HG02943 (cell line): ENCODE measurements at regions not wholly inside any gene's neighbourhood (a gene's known extent, or its start where the extent isn't known, plus 50 kb on each side); places are given as distances from the start of the nearest gene placed in this dataset.

ENCODE experiments used
- ATAC-seq: cut with Tn5 transposase; IDR thresholded peaks from one replicate; pipeline ENCODE4 v1.9.1; 2021; ENCODE audit warnings: mild to moderate bottlenecking, low read depth, moderate library complexity; ENCODE audit not compliant: unreplicated experiment

DNA sequence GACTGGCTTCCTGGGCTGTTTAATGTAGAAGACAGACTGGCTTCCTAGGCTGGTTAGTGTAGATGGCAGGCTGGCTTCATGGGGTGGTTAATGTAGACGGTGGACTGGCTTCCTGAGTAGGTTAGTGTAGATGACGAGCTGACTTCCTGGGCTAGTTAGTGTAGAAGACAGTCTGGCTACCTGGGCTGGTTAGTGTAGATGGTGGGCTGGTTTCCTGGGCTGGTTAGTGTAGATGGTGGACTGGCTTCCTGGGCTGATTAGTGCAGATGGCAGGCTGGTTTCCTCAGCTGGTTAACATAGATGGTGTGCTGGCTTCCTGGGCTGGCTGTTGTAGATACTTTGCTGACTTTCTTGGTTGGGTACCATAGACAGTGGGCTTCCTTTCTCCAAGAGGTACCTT is 122.9 kb upstream of the PPP2R2D start:
- no peak for ATAC-seq

DNA sequence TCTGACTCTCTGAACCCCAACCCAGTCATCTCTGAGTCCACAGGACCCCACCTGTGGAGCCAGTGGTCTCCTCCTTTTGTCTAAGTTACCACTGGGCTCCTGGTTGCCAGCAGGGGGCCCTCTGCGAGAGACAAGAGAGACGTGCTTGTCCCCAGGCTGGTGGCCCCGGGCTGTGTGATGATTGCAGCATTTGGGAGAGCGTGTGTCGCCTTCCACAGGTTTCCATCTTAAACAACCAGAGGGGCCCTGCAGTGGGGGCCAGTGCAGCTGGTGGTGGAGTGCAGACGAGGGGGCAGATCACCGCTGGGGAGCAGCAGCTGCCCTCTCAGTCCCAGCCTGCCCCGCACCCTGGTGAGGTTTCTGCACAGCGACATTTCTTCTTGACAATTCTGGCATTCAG is 122.4 kb upstream of the PPP2R2D start:
- no peak for ATAC-seq

DNA sequence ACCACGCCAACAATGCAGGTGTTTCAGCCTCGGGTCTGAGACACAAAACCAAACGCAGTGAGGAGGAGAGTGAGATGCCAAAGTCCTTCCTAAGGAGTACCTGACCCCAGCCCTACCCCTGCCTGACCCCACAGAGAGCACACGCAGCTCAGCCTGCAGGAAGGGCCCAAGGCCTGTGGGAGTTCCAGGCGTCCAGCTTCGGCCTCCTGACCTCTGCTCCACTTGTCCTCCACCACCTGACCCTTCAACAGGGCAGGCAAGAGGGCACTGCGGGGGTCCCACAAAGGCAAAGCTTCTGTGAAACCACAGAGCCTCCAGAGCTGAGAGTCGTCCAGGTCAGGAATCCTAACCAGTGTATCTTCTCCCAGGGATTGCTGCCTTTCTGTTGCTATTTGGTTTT is 122.0 kb upstream of the PPP2R2D start:
- ATAC-seq = no peak

DNA sequence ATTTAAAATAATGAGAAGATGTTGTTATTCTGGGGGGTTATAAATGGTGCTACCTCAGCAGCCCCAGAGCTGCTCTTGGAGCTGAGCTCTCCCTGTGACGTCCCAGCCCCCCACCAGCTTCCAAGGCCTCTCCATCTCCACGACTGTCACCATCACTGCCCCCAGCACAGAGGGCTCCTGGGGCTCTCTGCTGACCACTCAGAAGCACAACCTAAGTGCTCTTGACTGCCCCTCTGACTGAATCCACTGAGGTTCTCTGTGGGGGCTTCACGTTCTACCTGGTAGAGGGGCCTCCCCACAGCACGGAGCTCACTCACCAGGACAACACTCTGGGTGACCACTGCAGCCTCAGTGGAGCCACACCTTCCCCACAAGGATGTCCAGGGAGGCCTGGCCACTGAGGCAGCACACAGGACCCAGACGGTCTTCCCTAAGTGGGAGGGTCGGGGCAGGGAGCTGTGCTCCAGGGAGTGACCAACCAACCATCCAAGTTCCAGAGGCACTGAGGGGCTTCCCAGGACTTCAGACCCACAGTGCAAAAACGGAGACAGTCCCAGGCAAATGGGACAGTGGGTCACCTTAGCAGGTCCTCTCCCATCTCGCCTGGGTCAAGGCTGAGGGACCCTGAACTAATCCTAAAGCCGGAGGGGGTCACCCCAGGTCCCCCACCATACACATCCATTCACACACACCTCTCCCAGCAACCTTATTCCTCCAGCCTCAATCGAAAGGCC is 121.0 kb upstream of the PPP2R2D start:
- no peak for ATAC-seq

DNA sequence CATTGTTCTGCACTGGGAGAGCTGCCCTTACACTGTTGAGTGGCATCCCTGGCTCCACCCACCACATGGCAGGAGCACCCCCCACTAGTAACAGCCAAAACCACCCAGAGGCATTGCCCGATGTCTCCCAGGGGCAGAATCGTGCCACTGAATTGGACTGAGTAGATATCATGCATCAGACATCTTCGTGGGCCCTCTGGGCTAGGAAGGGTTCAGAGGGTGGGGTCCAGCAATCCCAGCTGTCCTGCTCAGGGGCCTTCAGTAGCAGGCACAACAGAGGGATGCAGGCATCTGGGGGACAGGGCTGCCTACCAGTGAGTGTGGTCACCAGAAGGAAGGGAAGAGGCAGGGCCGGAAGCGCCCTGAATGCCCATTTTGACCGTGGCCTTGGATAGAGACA is 119.7 kb upstream of the PPP2R2D start:
- ATAC-seq = no peak

DNA sequence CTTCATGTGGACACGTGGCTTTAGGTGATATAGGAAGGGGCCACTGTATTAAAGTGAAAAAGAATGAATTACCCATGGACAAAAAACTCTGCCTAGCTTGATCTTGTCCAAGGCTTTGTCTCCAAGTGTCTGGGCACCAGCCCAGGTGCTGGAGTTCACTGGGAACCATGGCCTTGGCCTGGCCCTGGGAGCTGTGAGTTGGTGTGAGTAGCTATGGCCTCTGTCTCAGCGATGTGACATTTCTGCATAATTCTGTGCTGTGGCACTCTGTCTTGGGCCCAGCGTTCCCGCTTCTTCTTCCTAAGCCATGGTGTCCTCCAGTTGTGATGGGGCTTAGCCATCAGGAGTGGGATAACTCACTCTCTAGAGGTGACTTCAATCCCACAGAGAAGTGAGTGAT is 119.0 kb upstream of the PPP2R2D start:
- no peak for ATAC-seq

DNA sequence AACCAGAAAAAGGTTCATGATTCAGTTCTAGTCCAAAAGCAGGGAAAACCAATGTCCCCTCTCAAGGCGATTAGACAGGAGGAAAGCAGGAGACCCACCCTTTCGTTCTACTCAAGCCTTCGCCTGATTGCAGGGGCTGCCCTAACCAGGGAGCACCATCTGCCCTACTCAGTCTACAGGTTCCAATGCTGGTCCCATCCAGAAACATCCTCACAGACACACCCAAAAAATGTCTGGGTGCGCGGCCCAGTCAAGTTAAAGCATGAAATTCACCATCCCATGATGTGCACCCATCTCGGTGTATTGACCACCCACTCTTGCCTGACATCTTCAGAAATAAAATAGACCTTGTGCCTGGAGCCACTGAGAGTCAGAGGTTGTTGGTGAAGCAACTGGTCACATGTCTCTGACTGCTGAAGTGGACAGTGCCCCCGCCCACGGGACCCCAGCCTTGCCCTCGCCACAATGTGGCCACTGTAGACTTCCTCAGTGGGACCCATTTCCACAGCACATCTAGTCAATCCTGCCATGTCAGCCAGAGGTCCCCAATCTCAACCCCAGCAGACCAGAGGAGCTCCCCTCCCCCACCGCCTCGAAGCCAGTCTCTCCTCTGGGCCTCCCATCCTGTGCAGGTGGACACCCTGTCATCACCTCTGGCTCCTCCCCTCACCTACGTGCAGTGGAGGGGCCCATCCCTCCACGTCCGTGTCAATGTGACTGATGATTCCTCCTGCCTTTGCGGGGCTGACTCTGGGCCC is 116.3 kb upstream of the PPP2R2D start:
- ATAC-seq = no peak

DNA sequence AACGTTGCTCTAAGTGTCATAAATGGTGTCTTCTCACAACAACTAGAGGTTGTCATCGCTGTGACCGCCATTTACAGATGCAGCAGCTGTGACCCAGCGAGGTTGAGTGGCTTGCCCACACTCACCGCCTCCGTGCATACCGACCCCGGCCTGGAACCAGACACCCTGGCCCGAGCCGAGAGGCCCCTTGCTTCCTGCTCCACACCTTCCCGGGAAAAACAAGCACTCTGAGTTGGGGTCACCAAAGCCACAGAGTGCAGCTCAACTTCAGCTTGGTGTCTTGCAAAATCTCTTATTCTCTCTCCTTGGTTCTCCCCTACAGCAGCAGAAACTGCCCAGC is 115.7 kb upstream of the PPP2R2D start:
- ATAC-seq = no peak

DNA sequence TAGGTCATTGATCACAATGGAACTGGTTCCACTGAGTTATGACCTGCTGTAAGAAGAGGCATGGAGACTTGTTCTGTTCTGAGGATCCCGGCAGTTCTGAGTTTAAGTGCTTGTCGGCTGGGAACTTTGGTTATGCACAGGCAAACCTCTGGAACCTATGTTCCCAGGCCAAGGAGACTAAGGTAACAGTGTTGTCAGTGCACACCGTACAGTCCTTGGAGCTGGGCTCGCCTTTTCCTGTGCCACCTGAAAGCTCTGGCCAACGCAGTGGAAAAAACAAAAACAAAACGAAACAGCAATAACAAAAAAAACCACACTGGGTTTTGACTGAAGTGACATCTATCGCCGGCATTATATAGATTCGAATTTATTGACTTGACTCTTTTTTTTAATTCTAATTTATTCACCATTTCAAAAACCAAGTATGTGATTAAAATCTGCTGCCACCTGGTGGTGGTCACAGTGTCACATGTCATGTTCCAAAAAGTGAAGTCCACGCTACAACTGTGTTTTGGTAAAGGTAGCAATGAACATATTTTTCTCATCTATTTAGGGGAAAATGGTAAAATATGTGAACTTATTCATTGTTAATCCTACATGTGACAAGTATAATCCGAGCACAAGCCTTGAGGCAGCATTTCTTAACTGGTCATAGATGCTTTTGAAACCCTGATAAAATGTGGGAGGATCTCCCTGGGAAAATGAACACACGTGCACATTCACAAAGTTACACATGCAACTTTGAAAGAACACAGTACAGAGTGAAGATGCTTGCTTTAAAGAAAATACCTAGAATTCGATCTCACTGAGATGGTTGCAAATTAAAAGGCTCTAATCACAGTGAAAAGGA is 113.8 kb upstream of the PPP2R2D start:
- ATAC-seq = no peak

DNA sequence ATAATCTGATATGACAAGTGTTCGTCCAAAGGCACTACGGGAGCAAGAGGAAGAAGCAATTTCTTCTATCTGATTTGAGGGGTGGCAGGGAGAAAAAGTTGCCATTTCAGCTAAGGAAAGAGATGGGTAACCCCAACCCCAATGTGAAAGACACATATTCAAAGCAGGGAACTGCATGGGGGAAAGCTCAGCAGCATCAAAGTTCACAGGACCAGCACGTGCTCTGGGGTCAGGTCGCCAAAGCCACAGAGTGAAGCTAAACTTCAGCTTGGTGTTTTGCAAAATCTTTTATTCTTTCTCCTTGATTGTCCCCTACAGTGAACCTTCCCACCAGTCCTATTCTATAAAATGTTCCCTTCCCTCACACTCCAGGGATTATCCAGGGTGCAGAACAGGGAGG is 112.8 kb upstream of the PPP2R2D start:
- ATAC-seq = no peak

DNA sequence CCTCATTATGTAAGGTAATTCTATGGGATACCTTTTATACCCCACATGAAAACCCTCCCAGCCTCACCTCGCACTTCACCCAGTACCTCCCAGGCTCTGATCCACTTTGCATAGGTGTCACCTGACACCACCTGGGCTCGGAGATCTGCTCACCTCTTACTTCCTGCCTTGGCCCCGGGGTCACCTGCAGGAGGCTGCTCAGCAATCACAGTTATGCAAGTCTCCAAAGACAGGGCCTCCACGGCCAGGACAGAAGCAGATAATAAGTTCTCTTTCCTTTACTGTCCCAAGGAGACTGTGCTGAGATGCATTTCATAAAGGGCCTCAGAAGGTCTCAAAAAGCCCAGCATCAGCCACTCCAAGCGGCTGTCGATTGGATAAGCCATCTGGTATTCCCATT is 112.4 kb upstream of the PPP2R2D start:
- no peak for ATAC-seq

DNA sequence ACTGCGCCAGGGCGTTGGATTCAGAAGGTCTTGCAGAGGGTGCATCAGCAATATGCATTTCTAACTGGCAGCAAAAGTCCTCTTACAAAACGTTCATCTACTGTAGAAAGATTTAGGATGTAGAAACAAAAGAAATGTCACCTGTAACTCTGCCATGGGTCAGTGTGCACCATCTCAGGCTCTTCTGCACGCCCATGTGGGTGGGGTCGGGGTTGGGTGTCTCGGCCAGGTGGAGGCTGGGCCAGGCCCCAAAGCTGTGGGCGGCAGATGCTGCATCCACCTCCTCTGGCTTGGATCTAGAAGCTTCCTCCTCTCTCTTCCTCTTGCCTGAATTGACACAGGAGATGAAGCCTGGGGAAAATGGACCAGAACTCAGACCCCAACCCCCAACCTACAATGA is 111.3 kb upstream of the PPP2R2D start:
- ATAC-seq = no peak

DNA sequence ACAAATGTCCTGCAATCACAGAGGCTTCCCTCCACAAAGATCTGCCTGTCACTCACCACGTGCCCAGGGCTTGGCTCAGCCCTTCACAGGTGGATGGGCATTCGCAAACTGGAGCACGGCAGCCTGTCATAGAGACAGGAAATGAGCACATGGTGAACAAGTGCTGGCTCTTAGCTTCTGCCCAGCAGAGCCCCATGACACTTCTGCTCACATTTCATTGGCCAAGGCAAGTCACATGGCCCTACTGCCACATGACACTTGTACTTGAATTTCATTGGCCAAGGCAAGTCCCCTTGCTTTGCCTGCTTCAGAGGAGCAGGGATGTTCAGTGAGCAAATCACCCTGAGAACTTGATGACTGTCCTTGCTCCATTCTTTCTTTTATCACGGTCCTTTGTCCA is 110.8 kb upstream of the PPP2R2D start:
- no peak for ATAC-seq

DNA sequence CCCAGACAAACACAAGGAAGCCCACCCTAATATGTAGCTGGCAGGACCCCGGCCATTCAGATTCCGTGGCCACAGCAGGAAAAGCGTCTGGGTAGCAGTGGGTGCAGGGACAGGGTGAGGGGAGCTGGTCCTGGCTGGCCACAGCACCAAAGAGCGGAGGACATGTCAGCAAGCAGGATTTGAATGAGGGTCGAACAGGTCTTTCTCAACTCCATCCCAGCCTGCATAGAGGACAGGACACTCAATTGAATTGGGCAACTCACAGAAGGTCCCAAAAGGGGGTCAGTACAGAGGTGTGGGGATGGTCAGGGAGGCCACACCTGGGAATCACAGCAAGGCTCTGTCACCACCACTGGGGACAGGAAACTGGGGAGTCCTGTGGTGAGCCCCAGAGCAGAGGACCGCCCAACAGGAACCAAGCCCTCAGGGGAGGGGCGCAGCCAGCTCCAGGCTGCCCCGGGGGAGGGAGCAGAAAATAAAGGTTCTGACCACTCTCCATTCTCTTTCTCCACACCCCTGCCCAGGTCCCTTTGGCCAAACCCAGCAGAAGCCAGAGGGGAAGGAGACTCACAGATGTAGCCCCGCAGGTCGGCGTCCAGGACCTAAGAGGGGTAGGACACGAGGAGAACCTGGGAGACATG is 108.7 kb upstream of the PPP2R2D start:
- no peak for ATAC-seq

DNA sequence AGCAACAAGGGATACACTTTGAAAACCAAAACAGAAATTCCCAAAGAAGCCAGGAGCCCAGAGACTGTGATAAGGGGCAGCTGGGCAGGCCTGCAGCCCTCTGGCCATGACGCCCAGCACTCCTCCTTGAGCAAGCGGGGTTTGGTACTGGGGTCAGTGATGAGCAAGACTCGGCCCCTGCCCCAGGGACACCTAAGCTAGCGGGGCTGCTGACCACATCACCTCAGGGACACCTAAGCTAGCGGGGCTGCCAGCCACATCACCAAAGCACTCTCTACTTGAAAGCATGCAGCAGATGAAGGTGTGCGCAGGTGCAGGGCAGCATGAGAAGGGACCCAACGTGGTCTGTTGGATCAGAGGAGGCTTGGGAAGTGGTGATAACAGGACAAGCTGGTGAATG is 108.0 kb upstream of the PPP2R2D start:
- no peak for ATAC-seq

DNA sequence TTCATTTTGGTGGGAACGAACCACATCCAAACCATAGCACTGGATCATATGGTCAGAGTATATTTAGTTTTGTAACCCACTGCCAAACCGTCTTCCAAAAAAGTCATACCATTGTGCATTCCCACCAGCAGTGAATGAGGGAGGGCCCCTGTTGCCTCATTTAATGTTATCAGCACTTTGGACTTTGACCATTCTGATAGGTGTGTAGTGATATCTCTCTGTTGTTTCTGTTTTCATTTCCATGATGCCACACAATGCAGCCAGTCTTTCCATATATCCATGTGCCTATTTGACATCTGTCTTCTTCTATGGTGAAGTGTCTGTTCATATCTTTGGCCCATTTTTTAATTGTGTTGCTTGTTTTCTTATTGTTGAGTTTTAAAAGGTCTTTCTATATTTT is 105.0 kb upstream of the PPP2R2D start:
- no peak for ATAC-seq

DNA sequence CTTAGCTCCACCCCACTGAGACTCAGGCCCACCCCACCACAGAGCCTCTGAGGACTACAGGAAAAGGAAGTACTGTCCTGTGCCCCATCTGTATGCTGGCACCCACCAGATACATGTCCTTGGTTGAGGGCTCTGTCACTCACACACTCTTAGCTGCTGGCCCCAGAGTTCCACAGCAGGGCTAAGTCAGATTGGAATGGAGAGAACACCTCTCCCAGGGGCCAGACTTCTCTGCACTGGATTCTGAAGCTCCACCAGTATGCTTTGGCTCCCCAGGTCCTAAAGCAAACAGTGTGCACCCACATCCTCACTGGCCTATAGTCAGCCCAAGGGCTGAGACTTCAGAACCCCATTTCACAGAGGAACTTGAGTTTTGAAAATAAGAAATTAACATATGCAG is 103.2 kb upstream of the PPP2R2D start:
- no peak for ATAC-seq

DNA sequence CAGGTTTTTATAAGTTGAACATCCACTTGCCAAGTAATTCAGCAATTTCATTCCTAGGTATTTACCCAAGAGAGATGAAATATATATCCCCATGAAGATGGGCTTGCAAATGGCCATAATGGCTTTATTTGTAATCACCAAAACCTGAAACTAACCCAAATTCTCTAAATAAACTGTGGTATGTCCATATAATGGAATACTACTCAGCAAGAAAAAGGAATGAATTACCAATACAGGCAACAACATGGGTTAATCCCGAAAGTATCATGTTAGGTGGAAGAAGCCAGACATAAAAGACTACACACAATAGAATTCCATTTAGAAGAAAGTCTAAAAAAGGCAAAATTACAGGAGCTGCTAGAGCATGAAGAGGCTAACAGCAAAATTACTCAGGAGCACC is 101.4 kb upstream of the PPP2R2D start:
- ATAC-seq = no peak

DNA sequence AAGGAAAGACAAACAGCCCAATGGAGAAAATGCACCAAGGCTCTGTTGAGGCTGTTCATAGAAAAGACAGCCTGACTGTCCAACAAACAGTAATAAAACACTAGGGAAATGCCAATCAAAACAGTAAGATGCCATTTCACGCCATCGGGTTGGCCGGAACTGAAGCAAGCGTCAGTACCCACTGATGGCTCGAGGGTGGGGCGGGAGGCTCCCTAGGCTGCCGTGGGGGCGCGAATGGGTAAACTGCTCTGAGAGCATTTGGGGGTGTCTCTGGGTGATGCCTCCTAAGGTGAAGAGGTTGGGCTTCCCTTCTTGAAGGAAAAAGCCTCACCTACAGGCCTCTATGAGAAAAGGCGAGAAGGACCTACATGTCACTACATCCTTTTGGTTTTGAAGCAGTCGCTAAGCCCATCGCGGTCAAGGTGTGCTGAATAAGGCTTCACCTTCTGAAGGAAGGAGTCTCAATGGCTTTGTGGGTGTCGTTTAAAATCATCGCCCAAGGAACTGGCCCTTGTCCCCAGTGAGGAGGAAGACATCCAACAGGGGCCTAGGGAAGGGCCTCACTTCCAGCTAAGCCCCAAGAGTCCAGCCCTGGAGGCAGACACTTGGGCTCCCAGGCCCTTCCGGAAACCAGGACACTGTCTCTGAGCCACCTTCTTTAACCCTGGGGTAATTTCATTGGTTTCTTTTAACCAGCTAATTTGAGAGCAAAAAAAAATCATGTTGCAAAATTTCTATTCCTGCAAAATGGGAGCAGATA is 98.5 kb upstream of the PPP2R2D start:
- ATAC-seq = no peak

DNA sequence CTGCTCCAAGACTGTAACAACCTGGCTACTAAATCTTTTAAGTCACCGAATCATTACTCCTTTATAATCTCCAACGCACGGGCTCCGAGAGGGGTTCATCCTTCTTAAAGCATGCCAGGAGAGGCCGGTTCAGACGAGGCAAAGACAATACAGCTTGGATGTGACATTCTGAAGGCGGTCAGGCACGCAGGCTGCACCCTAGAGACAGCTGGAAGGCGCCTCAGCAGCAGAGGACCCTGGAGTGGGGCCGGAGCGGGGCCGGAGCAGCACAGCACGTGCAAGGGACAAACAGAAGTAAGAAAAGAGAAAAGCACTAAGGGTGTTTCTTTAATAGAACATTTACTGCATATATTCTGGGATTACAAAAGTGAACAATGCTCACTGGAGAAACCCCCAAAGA is 97.8 kb upstream of the PPP2R2D start:
- ATAC-seq = no peak
